Anterior cingulate cortex (tissue), 58 donors: ENCODE measurements at regions not wholly inside any gene's neighbourhood (a gene's known extent, or its start where the extent isn't known, plus 50 kb on each side); places are given as distances from the start of the nearest gene placed in this dataset.

Experiments used
- DNase-seq, 58 donors: peaks; one replicate each; lab custom pipeline; 2025; lab: John Stamatoyannopoulos, UW

GRCh38 chr14:101022121-101022520, 118.6 kb upstream of the RTL1 start:
- no peak for DNase-seq

- DNase-seq = no peak
These were observed 119.5 kb upstream of the RTL1 start for GRCh38 chr14:101022916-101023435.

GRCh38 chr14:101024686-101025085, 121.2 kb upstream of the RTL1 start:
- DNase-seq = no peak

- DNase-seq = no peak
These were observed 121.6 kb upstream of the RTL1 start for GRCh38 chr14:101025131-101025530.

- no peak for DNase-seq
These were observed 122.2 kb upstream of the RTL1 start for GRCh38 chr14:101025696-101026095.

GRCh38 chr14:101026341-101026740, 122.8 kb upstream of the RTL1 start:
- no peak for DNase-seq

GRCh38 chr14:101027291-101027690, 123.8 kb upstream of the RTL1 start:
- no peak for DNase-seq

GRCh38 chr14:101027966-101028365, 124.4 kb upstream of the RTL1 start:
- no peak for DNase-seq

GRCh38 chr14:101028971-101029667, 125.6 kb upstream of the RTL1 start:
- no peak for DNase-seq

GRCh38 chr14:101029668-101030290, 126.3 kb upstream of the RTL1 start:
- DNase-seq = no peak

- no peak for DNase-seq
These were observed 127.1 kb upstream of the RTL1 start for GRCh38 chr14:101030586-101030985.

GRCh38 chr14:101031186-101031585, 127.7 kb upstream of the RTL1 start:
- no peak for DNase-seq

- DNase-seq = no peak
These were observed 128.2 kb upstream of the RTL1 start for GRCh38 chr14:101031721-101032120.

- DNase-seq = no peak
These were observed 128.9 kb upstream of the RTL1 start for GRCh38 chr14:101032433-101032832.

GRCh38 chr14:101033006-101033405, 129.5 kb upstream of the RTL1 start:
- no peak for DNase-seq

- DNase-seq = no peak
These were observed 130.1 kb upstream of the RTL1 start for GRCh38 chr14:101033446-101034165.

- no peak for DNase-seq
These were observed 131.5 kb upstream of the RTL1 start for GRCh38 chr14:101034986-101035385.

- DNase-seq = no peak
These were observed 132.1 kb upstream of the RTL1 start for GRCh38 chr14:101035466-101036225.

- no peak for DNase-seq
These were observed 133.7 kb upstream of the RTL1 start for GRCh38 chr14:101037021-101037817.
